ENCODE measurements at regions not wholly inside any gene's neighbourhood (a gene's known extent, or its start where the extent isn't known, plus 50 kb on each side); places are given as distances from the start of the nearest gene placed in this dataset.

DNA sequence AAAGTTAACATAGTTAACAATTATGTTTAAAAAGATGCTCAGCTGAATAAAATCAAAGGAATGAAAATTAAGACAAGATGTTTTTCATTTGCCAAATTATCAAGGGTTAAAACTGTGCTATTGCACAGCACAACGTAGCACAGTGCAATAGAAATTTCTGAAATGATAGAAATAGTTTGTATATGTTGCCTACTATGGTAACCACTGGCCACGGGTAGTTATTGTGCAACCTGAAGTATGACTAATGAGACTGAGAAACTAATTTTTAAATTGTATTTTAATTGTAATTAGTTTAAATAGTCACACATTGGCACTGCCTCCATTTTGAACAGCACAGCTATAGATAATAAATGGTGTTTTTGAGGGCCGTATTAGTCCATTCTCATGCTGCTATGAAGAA, 343.1 kb upstream of the FAM241A start:
- no peaks in the 10 kb centered on the region for H3K9me3 ChIP-seq (replicated peaks in 1 of 3)
- no peak overlapping the region for H3K27ac ChIP-seq
- WGBS, 4 donors, result 54 to 69% (median 61%) methylated on average over 3 of the region's 3 CpGs
- no peaks in the 10 kb centered on the region for H3K36me3 ChIP-seq (replicated peaks in 1 of 2)
- TF ChIP-seq POLR2A (IDR thresholded peaks at IDR 0.05), result no peak
- TF ChIP-seq, protein P1, sequence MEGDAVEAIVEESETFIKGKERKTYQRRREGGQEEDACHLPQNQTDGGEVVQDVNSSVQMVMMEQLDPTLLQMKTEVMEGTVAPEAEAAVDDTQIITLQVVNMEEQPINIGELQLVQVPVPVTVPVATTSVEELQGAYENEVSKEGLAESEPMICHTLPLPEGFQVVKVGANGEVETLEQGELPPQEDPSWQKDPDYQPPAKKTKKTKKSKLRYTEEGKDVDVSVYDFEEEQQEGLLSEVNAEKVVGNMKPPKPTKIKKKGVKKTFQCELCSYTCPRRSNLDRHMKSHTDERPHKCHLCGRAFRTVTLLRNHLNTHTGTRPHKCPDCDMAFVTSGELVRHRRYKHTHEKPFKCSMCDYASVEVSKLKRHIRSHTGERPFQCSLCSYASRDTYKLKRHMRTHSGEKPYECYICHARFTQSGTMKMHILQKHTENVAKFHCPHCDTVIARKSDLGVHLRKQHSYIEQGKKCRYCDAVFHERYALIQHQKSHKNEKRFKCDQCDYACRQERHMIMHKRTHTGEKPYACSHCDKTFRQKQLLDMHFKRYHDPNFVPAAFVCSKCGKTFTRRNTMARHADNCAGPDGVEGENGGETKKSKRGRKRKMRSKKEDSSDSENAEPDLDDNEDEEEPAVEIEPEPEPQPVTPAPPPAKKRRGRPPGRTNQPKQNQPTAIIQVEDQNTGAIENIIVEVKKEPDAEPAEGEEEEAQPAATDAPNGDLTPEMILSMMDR (IDR thresholded peaks at IDR 0.05), result no peak
- no peak overlapping the region for H3K4me3 ChIP-seq
- no peak for DNase-seq
- intact Hi-C loops (cut with DNase I), result no loop called here
- no peaks in the 10 kb centered on the region for H3K4me1 ChIP-seq (replicated peaks in 1 of 2)
- no peaks in the 10 kb centered on the region for H3K27me3 ChIP-seq

DNA sequence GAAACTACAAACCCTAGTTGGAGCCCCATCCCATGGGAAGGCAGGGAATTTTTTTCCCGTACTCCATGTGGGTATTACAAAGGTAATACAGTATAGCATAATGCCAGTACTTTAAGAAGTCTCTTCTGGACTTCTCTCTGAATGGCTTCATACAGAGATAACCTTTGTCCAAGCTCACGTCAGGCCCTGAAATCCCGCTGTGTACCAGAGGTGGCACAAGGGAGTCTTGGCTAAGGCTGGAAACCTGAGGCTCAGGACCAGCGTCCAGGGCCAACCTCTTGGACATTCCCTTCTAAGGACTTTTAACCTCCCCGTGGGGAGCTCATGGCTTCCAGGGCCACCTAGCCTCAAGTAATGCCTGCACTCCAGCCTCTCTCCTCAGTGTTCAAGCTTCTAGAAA, 338.9 kb upstream of the FAM241A start:
- 47 to 78% (median 68%) methylated on average over 4 to 5 of the region's 5 CpGs for WGBS, 4 donors

DNA sequence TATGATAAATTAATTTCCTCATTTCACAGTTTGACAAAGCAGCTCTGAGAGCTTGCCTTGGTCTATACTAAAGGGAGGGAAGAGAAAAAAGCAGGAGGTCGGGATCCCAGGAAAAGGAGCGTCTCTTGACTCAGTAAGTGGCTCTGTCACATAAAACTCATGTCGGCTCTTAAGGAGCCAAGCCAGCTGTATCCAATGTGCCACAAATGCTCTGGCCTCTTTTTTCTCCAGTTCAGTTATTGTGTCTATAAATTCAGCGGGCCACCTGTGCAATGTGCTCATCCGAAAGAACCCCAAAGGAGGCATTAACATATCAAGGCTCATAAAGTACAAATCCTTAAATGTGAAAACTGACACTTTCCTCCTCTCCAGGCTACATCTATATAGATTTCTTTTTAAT, 337.7 kb upstream of the FAM241A start:
- H3K4me1 ChIP-seq (replicated peaks in 1 of 2), result no peaks in the 10 kb centered on the region
- no peak overlapping the region for H3K27ac ChIP-seq
- intact Hi-C loops (cut with DNase I), result no loop called here
- H3K27me3 ChIP-seq, result no peaks in the 10 kb centered on the region
- no peaks in the 10 kb centered on the region for H3K9me3 ChIP-seq (replicated peaks in 1 of 3)
- WGBS, 4 donors, result 72 to 78% (median 76%) methylated on average over 5 of the region's 5 CpGs
- DNase-seq, result no peak
- no peak for TF ChIP-seq POLR2A (IDR thresholded peaks at IDR 0.05)
- TF ChIP-seq, protein P1 (IDR thresholded peaks at IDR 0.05), result no peak
- H3K4me3 ChIP-seq, result no peak overlapping the region
- no peaks in the 10 kb centered on the region for H3K36me3 ChIP-seq (replicated peaks in 1 of 2)

More for the DNA sequence above, 338.9 kb upstream of the FAM241A start:
- intact Hi-C loops (cut with DNase I), result no loop called here
- no peak overlapping the region for H3K4me3 ChIP-seq
- H3K36me3 ChIP-seq (replicated peaks in 1 of 2), result no peaks in the 10 kb centered on the region
- no peak overlapping the region for H3K27ac ChIP-seq
- no peaks in the 10 kb centered on the region for H3K27me3 ChIP-seq
- TF ChIP-seq, protein P1 (IDR thresholded peaks at IDR 0.05), result no peak
- TF ChIP-seq POLR2A (IDR thresholded peaks at IDR 0.05), result no peak
- no peaks in the 10 kb centered on the region for H3K4me1 ChIP-seq (replicated peaks in 1 of 2)
- DNase-seq, result no peak
- no peaks in the 10 kb centered on the region for H3K9me3 ChIP-seq (replicated peaks in 1 of 3)

DNA sequence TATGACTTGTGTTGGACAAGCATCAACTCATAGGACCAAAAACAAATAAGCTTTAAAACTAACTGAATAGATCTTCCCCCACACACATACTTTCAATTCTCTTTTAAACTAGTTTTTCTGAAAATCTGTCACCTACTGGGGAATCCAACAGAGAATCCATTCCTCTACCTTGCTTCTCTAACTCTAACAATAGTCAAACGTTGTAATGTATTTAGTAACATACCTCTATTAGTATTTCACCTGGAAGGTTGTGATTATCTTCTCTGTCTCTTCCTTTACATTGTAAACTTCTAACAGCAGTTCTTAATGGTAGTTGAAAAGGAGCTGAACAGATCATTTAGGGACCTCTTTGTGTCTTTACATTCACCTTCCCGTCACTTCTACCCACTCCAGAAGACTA, 337.1 kb upstream of the FAM241A start:
- intact Hi-C loops (cut with DNase I), result no loop called here
- 42 to 55% (median 47%) methylated on average over 2 of the region's 2 CpGs for WGBS, 4 donors
- DNase-seq, result no peak
- H3K27me3 ChIP-seq, result no peaks in the 10 kb centered on the region
- no peak overlapping the region for H3K27ac ChIP-seq
- H3K4me3 ChIP-seq, result no peak overlapping the region
- no peak for TF ChIP-seq POLR2A (IDR thresholded peaks at IDR 0.05)
- H3K36me3 ChIP-seq (replicated peaks in 1 of 2), result no peaks in the 10 kb centered on the region
- H3K9me3 ChIP-seq (replicated peaks in 1 of 3), result no peaks in the 10 kb centered on the region
- H3K4me1 ChIP-seq (replicated peaks in 1 of 2), result no peaks in the 10 kb centered on the region

DNA sequence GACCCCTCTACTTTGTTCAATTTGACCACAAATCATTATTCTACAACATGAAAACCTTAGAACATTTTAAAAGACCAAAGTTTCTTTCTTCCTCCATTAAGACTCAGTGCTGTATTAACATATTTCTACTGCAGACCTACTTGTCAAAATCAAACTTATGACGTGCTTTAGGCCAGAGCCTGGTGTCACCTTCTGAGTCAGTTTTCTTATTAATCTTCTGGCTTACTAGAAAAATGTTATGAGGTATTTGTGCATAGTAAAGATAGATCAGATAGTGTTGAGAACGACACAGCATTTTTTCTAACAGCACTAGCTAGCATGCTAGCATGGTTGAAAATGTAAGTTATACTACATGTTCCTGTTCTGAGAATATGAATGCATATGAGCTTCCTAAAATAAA, 333.6 kb upstream of the FAM241A start:
- intact Hi-C loops (cut with DNase I), result no loop called here
- H3K36me3 ChIP-seq (replicated peaks in 1 of 2), result no peaks in the 10 kb centered on the region
- no peak for DNase-seq
- H3K9me3 ChIP-seq (replicated peaks in 1 of 3), result no peaks in the 10 kb centered on the region
- H3K27ac ChIP-seq, result no peak overlapping the region
- TF ChIP-seq, protein P1 (IDR thresholded peaks at IDR 0.05), result no peak
- TF ChIP-seq POLR2A (IDR thresholded peaks at IDR 0.05), result no peak
- no peak overlapping the region for H3K4me3 ChIP-seq
- no peaks in the 10 kb centered on the region for H3K27me3 ChIP-seq
- WGBS, 4 donors, result 50 to 66% (median 54%) methylated on average over 2 of the region's 2 CpGs
- no peaks in the 10 kb centered on the region for H3K4me1 ChIP-seq (replicated peaks in 1 of 2)
